ENCODE measurements at regions not wholly inside any gene's neighbourhood (a gene's known extent, or its start where the extent isn't known, plus 50 kb on each side); places are given as distances from the start of the nearest gene placed in this dataset.

GRCh38 chr5:42120070-42120469 lies 195.0 kb downstream of the FBXO4 start:
- no TSS peak for BruUV-seq (replicated peaks)
- Histone ChIP-seq H3K4me1 (ENCODE audit: control insufficient read depth, extremely low read depth, insufficient read depth, low read length) (no peaks in the 10 kb centered on the region), H3K4me3 (replicated peaks in 1 of 3; ENCODE audit: insufficient read depth in 1 of 3, low read depth in 1 of 3, low read length in 3 of 3) (no peak overlapping the region), H3K79me2 (ENCODE audit: control insufficient read depth, insufficient read depth, low read length) (no peaks in the 10 kb centered on the region), H3K36me3 (ENCODE audit: control insufficient read depth in 2 of 2, extremely low read depth in 1 of 2, insufficient read depth in 2 of 2, low read length in 2 of 2) (no peaks in the 10 kb centered on the region), H3K4me2 (ENCODE audit: insufficient read depth, low read length) (no peak overlapping the region), H2AFZ (ENCODE audit: low read depth, low read length) (no peak overlapping the region), H3K9me1 (replicated peaks; ENCODE audit: control insufficient read depth, extremely low read depth, insufficient read depth, low read length) (no peaks in the 10 kb centered on the region), H4K20me1 (replicated peaks; ENCODE audit: control insufficient read depth, extremely low read depth, insufficient read depth, low read length) (no peaks in the 10 kb centered on the region), H3K9ac (replicated peaks; ENCODE audit: extremely low read depth, insufficient read depth, low read length) (no peak overlapping the region), H3K27ac (ENCODE audit: insufficient read depth, low read depth, low read length) (no peak overlapping the region), H3K9me3 (replicated peaks; ENCODE audit: control insufficient read depth, insufficient read depth, low read length) (no peaks in the 10 kb centered on the region), H3K27me3 (ENCODE audit: control insufficient read depth in 2 of 2, insufficient read depth in 2 of 2, low read length in 2 of 2) (no peaks in the 10 kb centered on the region)
- TF ChIP-seq GATA2 (IDR thresholded peaks at IDR 0.05; ENCODE audit: insufficient read depth, insufficient read length, low read depth, low read length) (no peak), POLR2AphosphoS5 (IDR thresholded peaks at IDR 0.05; ENCODE audit: insufficient read depth, low read depth, low read length) (no peak), CTCF (IDR thresholded peaks at IDR 0.05; ENCODE audit: extremely low read depth in 1 of 2, insufficient read depth in 1 of 2, low read depth in 1 of 2, low read length in 2 of 2) (no peak), MAX (IDR thresholded peaks at IDR 0.05; ENCODE audit: insufficient read depth, insufficient read length) (no peak), EZH2 (IDR thresholded peaks at IDR 0.05; ENCODE audit: borderline replicate concordance, low read depth, low read length, severe bottlenecking) (no peak), POLR2A (IDR thresholded peaks at IDR 0.05; ENCODE audit: low read depth, low read length) (no peak), FOS (IDR thresholded peaks at IDR 0.05; ENCODE audit: borderline replicate concordance, insufficient read depth, low read length) (no peak), JUN (IDR thresholded peaks at IDR 0.05; ENCODE audit: borderline replicate concordance, insufficient read depth, insufficient read length, low read depth) (no peak), MYC (IDR thresholded peaks at IDR 0.05; ENCODE audit: low read depth, low read length) (no peak)
- dilution Hi-C loops (cut with MboI; ENCODE audit: extremely low pct_ligation_motif_present, low sequenced_read_pairs) (no loop called here), intact Hi-C loops (cut with micrococcal nuclease) (no loop called here)
- CTCF ChIA-PET, result no interaction called here
- POLR2A ChIA-PET, result no interaction called here
- no peak for DNase-seq (ENCODE audit: low read depth, low spot score)
- FAIRE-seq, result no peak

Data from endothelial cell of umbilical vein (primary cell).